KG1 (cell line): ENCODE measurements at regions not wholly inside any gene's neighbourhood (a gene's known extent, or its start where the extent isn't known, plus 50 kb on each side); places are given as distances from the start of the nearest gene placed in this dataset.

ENCODE experiments used
- DNase-seq: peaks from one replicate; lab custom pipeline; 2025; lab: John Stamatoyannopoulos, UW

- DNase-seq, result no peak
Observed at GRCh38 chr4:22949161-22949855, 256.6 kb downstream of the GBA3 start.

- DNase-seq, result no peak
Observed at GRCh38 chr4:22947851-22948250, 255.1 kb downstream of the GBA3 start.

GRCh38 chr4:22942920-22943559, 250.3 kb downstream of the GBA3 start:
- DNase-seq, result no peak

GRCh38 chr4:22941688-22942375, 249.1 kb downstream of the GBA3 start:
- DNase-seq, result no peak

GRCh38 chr4:22932326-22932725, 239.6 kb downstream of the GBA3 start:
- DNase-seq, result no peak

- DNase-seq, result no peak
Observed at GRCh38 chr4:22922426-22922825, 229.7 kb downstream of the GBA3 start.

- peak; percentile 40 for DNase-seq
Observed at GRCh38 chr4:22921936-22922335, 229.2 kb downstream of the GBA3 start.

- DNase-seq, result no peak
Observed at GRCh38 chr4:22911285-22911684, 218.5 kb downstream of the GBA3 start.

- no peak for DNase-seq
Observed at GRCh38 chr4:22910200-22910599, 217.5 kb downstream of the GBA3 start.

- no peak for DNase-seq
Observed at GRCh38 chr4:22906045-22906444, 213.3 kb downstream of the GBA3 start.

GRCh38 chr4:22903913-22904312, 211.2 kb downstream of the GBA3 start:
- no peak for DNase-seq

GRCh38 chr4:22901631-22902030, 208.9 kb downstream of the GBA3 start:
- no peak for DNase-seq

GRCh38 chr4:22900876-22901275, 208.1 kb downstream of the GBA3 start:
- DNase-seq, result no peak

- peak; percentile 6 for DNase-seq
Observed at GRCh38 chr4:22897520-22898108, 204.9 kb downstream of the GBA3 start.

GRCh38 chr4:22895482-22895881, 202.7 kb downstream of the GBA3 start:
- DNase-seq, result no peak

- no peak for DNase-seq
Observed at GRCh38 chr4:22884157-22884556, 191.4 kb downstream of the GBA3 start.

GRCh38 chr4:22881411-22881810, 188.7 kb downstream of the GBA3 start:
- DNase-seq, result no peak

- no peak for DNase-seq
Observed at GRCh38 chr4:22877486-22878052, 184.8 kb downstream of the GBA3 start.

- DNase-seq, result no peak
Observed at GRCh38 chr4:22876270-22876669, 183.5 kb downstream of the GBA3 start.

GRCh38 chr4:22875587-22876257, 183.0 kb downstream of the GBA3 start:
- DNase-seq, result no peak

GRCh38 chr4:22874334-22874912, 181.7 kb downstream of the GBA3 start:
- DNase-seq, result no peak

- no peak for DNase-seq
Observed at GRCh38 chr4:22873899-22874298, 181.2 kb downstream of the GBA3 start.
